Fibroblast of skin of left biceps (primary cell): ENCODE measurements at regions not wholly inside any gene's neighbourhood (a gene's known extent, or its start where the extent isn't known, plus 50 kb on each side); places are given as distances from the start of the nearest gene placed in this dataset.

Source experiments
- DNase-seq, 2 experiments: peaks; one replicate each; pipeline ENCODE4 v3.0.0-alpha.2; 2013; ENCODE audit warnings: low read depth in 2 of 2

DNA sequence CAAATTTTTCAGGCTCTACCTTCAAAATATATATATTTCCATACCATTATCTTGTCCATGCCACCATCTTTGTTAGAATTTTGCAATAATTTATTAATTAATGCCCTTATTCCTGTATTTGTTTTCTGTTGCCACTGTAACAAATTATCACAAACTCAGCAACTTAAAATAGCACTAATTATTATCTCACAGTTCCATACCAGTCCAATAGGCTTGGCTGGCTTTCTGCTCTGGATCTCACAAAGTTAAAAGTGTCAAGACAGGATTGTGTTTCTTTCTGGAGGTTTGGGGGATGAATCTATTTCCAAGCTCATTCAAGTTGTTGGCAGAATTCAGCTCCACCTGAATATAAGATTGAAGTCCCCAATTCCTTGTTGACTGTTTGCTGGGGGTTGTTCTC is 58.6 kb upstream of the SLC38A4 start:
- DNase-seq = no peak

- peak; percentile 50 to 58 for DNase-seq
Measured at GRCh38 chr12:46886541-46887041, 60.8 kb upstream of the SLC38A4 start.

DNA sequence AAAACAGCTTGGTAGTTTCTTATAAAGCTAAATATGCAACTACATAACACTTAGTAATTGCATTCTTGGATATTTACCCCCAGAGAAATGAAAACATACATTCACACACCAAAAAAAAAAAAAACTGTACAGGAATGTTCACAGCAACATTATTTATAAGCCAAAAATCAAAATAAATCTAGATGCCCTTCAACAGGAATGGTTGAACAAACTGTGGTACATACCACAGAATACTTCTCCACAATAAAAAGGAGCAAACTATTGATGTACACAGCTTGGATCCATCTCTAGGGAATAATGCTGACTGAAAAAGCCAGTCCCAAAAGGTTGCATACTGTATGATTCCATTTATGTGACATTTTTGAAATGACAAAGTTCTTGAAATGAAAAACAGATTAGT is 62.1 kb upstream of the SLC38A4 start:
- peak; percentile 34 to 38 for DNase-seq

DNA sequence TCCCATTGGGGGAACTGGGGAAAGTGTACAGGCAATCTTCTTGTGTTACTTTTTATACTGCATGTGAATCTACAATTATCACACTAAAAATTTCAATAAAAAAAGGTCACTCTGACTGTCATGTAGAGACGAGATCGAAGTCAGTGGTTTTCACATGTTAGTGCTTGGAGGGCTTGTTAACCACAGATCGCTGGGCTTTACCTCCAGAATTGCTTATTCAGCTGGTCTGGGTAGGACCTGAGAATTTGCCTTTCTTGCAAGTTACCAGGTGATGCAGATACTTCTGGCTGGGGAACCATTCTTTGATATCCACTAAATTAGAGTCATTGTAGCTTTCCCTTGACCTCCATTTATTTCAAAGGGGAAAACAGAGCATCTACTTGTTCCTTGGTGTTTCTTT is 62.8 kb upstream of the SLC38A4 start:
- no peak for DNase-seq

- peak; percentile 44 to 46 for DNase-seq
Measured at GRCh38 chr12:46891306-46891705, 65.5 kb upstream of the SLC38A4 start.

DNA sequence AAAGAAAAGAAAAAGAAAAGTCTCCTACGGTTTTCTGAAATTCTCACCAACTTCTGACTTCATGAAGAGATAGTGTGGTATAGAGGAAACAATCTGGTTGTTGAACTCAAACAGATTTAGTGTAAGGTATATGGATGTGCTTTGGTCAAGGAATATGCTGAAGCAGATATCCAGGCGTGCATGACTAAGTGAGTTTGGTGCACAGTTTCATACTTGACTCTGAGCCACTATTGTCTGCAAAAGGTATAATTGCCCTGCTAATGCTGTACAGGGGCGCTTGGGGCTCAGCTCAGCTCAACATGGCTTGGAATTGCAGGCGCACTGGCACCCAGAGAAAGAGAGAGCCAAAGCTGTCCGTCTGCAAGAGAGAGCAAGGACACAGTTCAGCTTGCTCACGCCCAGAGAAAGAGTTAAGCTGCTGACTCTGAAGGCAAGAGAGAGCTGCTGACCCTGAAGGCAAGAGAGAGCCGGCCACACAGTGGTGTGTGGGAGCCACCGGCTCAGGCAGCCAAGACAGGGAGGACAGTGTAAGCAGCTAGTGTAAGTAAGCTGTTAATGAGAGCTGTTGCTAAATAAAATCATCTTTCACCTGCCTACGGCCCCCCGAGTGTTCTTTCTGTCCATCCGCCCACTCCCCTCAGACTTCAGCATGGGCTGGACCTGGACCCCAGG is 66.4 kb upstream of the SLC38A4 start:
- DNase-seq = no peak

- DNase-seq = no peak
Measured at GRCh38 chr12:46892887-46893286, 67.1 kb upstream of the SLC38A4 start.

- DNase-seq = no peak
Measured at GRCh38 chr12:46893434-46893833, 67.6 kb upstream of the SLC38A4 start.

GRCh38 chr12:46895726-46896125 is 69.9 kb upstream of the SLC38A4 start:
- no peak for DNase-seq

DNA sequence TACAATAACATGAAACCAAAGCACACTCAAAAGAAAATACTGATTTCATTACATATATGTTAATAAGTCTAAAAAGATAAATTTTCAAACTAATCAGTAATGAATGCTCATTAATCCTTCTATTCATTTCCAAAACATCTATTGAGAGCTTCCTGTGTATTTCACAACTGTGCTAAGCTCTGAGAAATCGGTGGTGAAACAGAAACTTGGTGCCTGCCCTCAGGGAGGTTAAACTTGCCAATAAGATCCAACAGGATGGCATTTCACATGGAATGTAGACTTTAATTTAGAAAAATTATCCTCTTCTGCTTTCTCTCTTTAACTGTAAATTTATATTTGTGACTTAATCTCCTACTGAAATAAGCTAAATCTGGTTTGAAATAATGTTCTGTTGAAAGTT is 70.9 kb upstream of the SLC38A4 start:
- no peak for DNase-seq

- no peak for DNase-seq
Measured at GRCh38 chr12:46898152-46898931, 72.5 kb upstream of the SLC38A4 start.

- no peak for DNase-seq
Measured at GRCh38 chr12:46898989-46899388, 73.2 kb upstream of the SLC38A4 start.

DNA sequence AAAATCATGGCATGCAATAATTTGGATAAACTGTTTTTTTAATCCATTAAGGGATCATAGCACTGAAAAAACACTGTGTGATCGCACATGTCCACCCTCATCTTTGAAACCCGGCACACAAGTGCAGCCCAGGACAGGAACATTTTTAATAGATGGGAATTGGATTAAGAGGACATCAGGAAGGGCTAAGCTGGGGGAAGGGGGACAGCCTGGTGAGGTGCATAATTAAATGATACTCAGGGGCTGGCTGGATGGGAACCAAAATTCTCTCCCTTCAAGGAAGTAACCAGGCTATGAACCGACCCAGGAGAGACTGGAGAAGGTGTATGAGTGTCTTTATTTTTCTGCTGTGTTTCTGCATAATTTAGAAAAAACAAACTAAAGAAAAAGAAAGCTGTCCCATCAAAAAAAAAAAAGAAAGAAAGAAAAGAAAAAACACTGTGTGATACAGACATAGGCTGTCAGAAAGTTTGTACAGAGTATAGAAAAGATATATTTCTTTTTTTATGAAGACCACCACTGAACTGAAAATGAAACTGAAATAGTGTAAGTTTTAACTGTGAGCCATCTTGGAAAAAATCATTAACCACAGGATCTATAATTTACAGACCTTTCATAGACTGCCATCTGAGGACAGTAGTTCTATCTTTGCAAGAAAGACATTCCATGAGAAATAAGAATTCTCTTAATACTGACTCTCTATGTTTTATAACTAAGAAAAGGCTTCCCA is 75.1 kb upstream of the SLC38A4 start:
- DNase-seq = no peak

DNA sequence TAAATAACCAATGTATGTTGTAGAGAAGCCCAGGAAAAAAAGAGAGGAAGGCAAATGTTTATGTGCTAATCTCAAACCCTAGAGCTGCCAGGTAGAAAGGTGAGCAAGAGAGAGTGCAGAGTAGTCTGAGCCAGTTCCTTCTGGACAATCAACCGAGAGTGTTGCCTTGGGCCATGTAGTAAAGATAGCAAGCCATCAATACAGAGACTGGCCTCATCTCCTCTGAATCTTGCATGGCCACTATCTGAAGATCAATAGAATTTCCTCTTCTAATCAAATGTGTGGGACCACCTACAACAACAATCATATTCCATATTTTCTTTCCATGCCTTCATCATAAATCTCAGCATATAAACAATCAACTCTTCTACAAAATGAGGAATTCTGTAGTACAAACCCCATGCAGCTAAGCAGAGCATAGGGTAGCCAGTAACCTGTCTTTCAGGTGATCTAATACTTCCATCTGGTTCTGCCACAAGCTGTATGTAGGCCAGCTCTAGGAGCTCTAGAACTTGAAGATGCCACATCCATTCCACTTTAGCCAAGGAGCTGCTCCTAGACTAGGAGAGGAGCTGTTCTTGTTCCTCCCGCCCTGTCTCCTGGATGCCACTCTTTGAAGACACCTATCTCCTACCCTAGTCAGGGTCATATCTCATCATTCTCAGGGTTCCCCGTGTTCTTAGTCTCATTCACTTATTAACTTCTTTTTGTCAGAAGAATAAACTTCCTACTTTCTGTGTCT is 75.8 kb upstream of the SLC38A4 start:
- DNase-seq = no peak

GRCh38 chr12:46903058-46903457 is 77.3 kb upstream of the SLC38A4 start:
- no peak for DNase-seq

DNA sequence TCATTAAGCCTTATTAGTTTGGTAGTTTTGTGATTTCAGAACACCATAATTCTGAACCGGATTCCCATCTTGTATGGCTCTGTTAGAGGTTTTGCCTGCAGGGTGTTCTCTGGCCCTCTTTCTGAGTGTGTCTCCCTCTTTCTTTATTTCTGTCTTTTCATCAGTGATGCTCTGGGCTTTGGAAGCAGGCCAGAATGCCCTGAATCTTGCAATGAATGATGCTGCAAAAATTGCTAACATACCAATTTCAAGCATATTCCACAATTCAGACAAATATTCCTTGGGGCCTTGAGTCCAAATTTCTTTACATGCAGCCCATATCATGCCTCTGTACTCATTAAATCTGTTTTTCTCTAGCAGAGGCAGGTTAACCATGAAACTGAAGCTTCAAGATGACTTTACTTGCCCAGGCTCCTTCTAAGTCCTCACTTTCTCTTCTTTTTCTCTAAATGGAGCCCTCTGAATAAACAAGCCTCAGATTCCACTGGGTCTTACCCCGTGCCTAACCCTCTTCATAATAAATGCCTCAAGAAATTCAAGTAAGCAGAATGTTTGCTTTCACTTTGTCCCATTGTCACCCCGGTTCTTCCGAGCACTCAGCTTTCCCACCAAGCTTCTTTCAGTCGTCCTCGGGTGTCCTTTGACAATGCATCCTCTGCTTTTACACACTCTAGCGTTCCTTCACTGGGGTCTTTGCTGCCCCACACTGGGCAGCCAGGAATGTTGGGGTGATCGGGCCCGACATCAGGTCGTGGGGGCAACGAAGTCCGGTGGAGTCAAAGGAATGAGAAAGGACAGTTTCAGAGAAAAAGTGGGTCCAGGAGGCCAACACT is 78.8 kb upstream of the SLC38A4 start:
- peak; percentile 60 to 61 for DNase-seq

- DNase-seq = peak; percentile 87 to 88
Measured at GRCh38 chr12:46905239-46905627, 79.4 kb upstream of the SLC38A4 start.

GRCh38 chr12:46907791-46908190 is 82.0 kb upstream of the SLC38A4 start:
- DNase-seq = no peak

DNA sequence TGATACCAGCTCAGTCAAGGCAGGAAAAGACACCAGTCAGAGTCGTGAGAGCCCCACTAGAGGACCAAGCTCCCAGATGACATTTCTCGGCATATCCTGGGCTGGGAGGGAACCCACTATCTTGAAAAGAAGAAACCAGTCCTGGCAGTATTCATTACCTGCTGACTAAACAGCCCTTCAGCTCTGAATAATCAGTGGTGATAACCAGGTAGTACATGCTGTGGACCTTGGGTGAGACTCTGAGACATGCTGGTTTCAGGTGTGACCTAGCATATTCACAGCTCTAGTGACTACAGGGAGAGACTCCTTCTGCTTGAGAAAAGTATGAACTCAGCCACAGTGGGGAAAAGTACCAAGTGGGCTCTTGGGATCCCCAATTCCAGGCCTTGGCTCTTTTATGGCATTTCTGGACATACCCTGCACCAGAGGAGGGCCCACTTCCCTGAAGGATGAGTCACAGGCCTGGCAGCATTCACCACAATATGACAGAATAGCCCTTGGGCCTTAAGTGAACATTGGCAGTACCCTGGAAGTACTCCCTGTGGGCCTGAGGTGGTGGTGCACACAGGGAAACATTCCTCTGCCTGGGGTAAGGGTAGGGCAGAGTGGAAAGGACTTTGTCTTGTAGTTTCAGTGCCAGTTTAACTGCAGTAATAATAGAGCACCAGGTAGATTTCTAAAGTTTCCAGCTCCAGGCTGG is 82.6 kb upstream of the SLC38A4 start:
- DNase-seq = no peak

DNA sequence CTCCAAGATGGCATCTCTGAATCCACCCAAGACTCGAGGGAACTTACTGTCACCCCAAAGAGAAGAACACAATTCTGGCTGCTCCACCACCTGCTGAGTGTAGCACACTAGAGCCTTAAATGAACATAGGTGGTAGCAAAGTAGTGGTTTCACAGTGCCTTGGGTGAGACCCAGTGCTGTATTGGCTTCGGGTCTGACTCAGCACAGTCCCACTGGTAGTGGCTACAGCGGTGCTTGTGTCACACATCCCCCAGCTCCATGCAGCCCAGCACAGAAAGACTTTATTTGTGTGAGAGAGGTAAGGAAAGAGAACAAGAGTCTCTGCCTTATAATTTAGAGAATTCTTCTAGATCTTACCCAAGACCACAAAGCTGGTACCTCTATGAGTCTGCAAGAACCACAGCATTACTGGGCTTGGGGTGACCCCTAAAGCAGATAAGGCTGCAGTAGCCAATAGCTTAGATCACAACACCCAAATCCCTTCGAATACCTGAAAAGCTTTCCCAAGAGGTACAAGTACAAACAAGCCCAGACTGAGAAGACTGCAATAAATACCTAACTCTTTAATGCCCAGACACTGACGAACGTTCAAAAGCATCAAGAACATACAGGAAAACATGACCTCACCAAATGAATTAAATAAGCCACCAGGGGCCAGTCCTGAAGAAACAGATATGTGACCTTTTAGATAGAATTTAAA is 83.3 kb upstream of the SLC38A4 start:
- DNase-seq = no peak
